HCT116 (cell line): ENCODE measurements at regions not wholly inside any gene's neighbourhood (a gene's known extent, or its start where the extent isn't known, plus 50 kb on each side); places are given as distances from the start of the nearest gene placed in this dataset.

ENCODE experiments used
- CTCF ChIP-seq, 3 experiments: fragments of 200-600 bp in 1 of 3; sonication (generic) in 1 of 3; IDR thresholded peaks in 2 of 3; conservative IDR thresholded peaks in 1 of 3; 2 replicates each; pipeline ENCODE4 v1.5.1; 2012 to 2017; ENCODE audit warnings: low read depth in 2 of 3, low read length in 2 of 3, antibody characterized with exemption in 1 of 3, borderline replicate concordance in 1 of 3, control low read depth in 1 of 3, mild to moderate bottlenecking in 1 of 3, mixed read lengths in 1 of 3, mixed run types in 1 of 3, moderate library complexity in 1 of 3; ENCODE audit not compliant: insufficient read depth in 1 of 3
- EZH2phosphoT487 ChIP-seq: fragments of 200-600 bp; IDR thresholded peaks from 2 replicates; pipeline ENCODE4 v1.6.1; 2018; ENCODE audit warnings: antibody characterized with exemption, borderline replicate concordance
- POLR2A ChIP-seq: IDR thresholded peaks from 2 replicates; pipeline ENCODE4 v1.7.0; 2011; ENCODE audit warnings: borderline replicate concordance; ENCODE audit not compliant: insufficient read depth, insufficient read length; ENCODE audit errors: extremely low read depth

GRCh38 chr11:8829556-8829955 lies 81.4 kb upstream of the AKIP1 start:
- TF ChIP-seq POLR2A (no peak), EZH2phosphoT487 (no peak), CTCF (IDR thresholded peaks at IDR 0.05 in 2 of 3, conservative IDR thresholded peaks at IDR 0.05 in 1 of 3; ENCODE audit: borderline replicate concordance in 1 of 3, insufficient read depth in 1 of 3, low read depth in 2 of 3, low read length in 2 of 3) (no peak)
